ENCODE measurements at regions not wholly inside any gene's neighbourhood (a gene's known extent, or its start where the extent isn't known, plus 50 kb on each side); places are given as distances from the start of the nearest gene placed in this dataset.

- TF ChIP-seq EZH2 (IDR thresholded peaks at IDR 0.05; ENCODE audit: insufficient read depth, poor library complexity, severe bottlenecking) = no peak
- no peak for TF ChIP-seq EZH2phosphoT487 (IDR thresholded peaks at IDR 0.05; ENCODE audit: insufficient read depth, low read depth)
Measured at GRCh38 chr5:163914910-163915309, 409.5 kb downstream of the MAT2B start.
